Panc1 (cell line): ENCODE measurements at regions not wholly inside any gene's neighbourhood (a gene's known extent, or its start where the extent isn't known, plus 50 kb on each side); places are given as distances from the start of the nearest gene placed in this dataset.

Experiments
- ATAC-seq: fragments of 200-7000 bp; cut with Tn5 transposase; 2 replicates; pipeline ENCODE4 v1.9.1; 2020; ENCODE audit warnings: mild to moderate bottlenecking, moderate library complexity
- BruUV-seq: library from RNA; stranded (reverse); fragments of 400-500 nt; replicated peaks from 2 replicates; lab custom pipeline; 2021; lab: Mats Ljungman, UMichigan
- CTCF ChIA-PET: fragments of 300-600 bp; sonication (Branson Sonifier 250); formaldehyde crosslinking; loops from one replicate; lab custom pipeline; 2022; ENCODE audit warnings: antibody characterized with exemption; lab: Charles Lee
- POLR2A ChIA-PET: fragments of 300-600 bp; sonication (Branson Sonifier 250); formaldehyde crosslinking; loops from one replicate; lab custom pipeline; 2022; ENCODE audit warnings: antibody characterized with exemption; lab: Charles Lee
- DNase-seq: peaks from one replicate; pipeline ENCODE4 v3.0.0-alpha.2; 2010; ENCODE audit warnings: low read depth, low spot score
- H3K27ac ChIP-seq: 2 replicates; pipeline ENCODE4 v1.5.1; 2011; ENCODE audit warnings: mild to moderate bottlenecking, low read length, inconsistent platforms
- H3K27me3 ChIP-seq: fragments of 200-500 bp; sonication (Bioruptor generic); 2 replicates; pipeline ENCODE4 v1.6.0; 2014; ENCODE audit warnings: low read length, inconsistent platforms; ENCODE audit not compliant: control insufficient read depth, insufficient read depth
- H3K36me3 ChIP-seq: fragments of 200-500 bp; sonication (Bioruptor generic); 2 replicates; pipeline ENCODE4 v1.5.1; 2014; ENCODE audit warnings: inconsistent platforms, mild to moderate bottlenecking, low read length, moderate library complexity; ENCODE audit not compliant: control insufficient read depth, insufficient read depth
- H3K4me1 ChIP-seq: 2 replicates; pipeline ENCODE4 v1.5.1; 2011; ENCODE audit warnings: inconsistent platforms, mild to moderate bottlenecking, low read length, moderate library complexity; ENCODE audit not compliant: control insufficient read depth, insufficient read depth
- H3K4me3 ChIP-seq, 2 experiments: 2 replicates each; pipeline ENCODE4 v1.5.1; 2011 to 2012; ENCODE audit warnings: low read depth in 2 of 2, low read length in 2 of 2, mild to moderate bottlenecking in 2 of 2, inconsistent platforms in 1 of 2, moderate library complexity in 1 of 2
- H3K9me3 ChIP-seq: fragments of 200-500 bp; sonication (Bioruptor generic); 2 replicates; pipeline ENCODE4 v1.5.1; 2014; ENCODE audit warnings: low read depth, mild to moderate bottlenecking, inconsistent platforms, low read length, moderate library complexity; ENCODE audit not compliant: control insufficient read depth, insufficient read depth
- POLR2AphosphoS5 ChIP-seq: IDR thresholded peaks from 2 replicates; pipeline ENCODE4 v1.6.1; 2012; ENCODE audit warnings: mild to moderate bottlenecking, low read depth, low read length, moderate library complexity
- SIN3A ChIP-seq: IDR thresholded peaks from 2 replicates; pipeline ENCODE4 v1.6.1; 2012; ENCODE audit warnings: low read depth, mild to moderate bottlenecking, low read length, moderate library complexity, borderline replicate concordance; ENCODE audit not compliant: insufficient read depth
- TCF7L2 ChIP-seq: IDR thresholded peaks from 2 replicates; pipeline ENCODE4 v1.6.1; 2011; ENCODE audit warnings: mild to moderate bottlenecking, low read depth, low read length, inconsistent platforms
- in situ Hi-C: cut with HindIII; loops from 2 replicates; pipeline ENCODE4 v1.10.0; 2016; ENCODE audit warnings: low sequenced_read_pairs, low pct_unique_long_range_greater_than_20kb
- intact Hi-C: fragments of 100-400 bp; cut with micrococcal nuclease; formaldehyde crosslinking; loops from one replicate; pipeline ENCODE4 v1.10.0; 2022; ENCODE audit not compliant: unreplicated experiment
- TF ChIP-seq, protein P1 (sequence below): fragments of 450-650 bp; IDR thresholded peaks from 2 replicates; pipeline ENCODE4 v1.5.1; 2017; ENCODE audit warnings: mild to moderate bottlenecking
- TF ChIP-seq, protein P2 (sequence below), 2 experiments: IDR thresholded peaks; 2 replicates each; pipeline ENCODE4 v1.6.1; 2011 to 2012; ENCODE audit warnings: low read depth in 2 of 2, control low read depth in 1 of 2, low read length in 1 of 2, mild to moderate bottlenecking in 1 of 2, moderate library complexity in 1 of 2; ENCODE audit not compliant: insufficient read depth in 1 of 2

GRCh38 chr1:194322751-194323150 is 1136.3 kb upstream of the B3GALT2 start:
- ATAC-seq (no peak), DNase-seq (no peak)
- in situ Hi-C loops, result no loop called here
- CTCF ChIA-PET, result no interaction called here
- TF ChIP-seq TCF7L2 (no peak), SIN3A (no peak), POLR2AphosphoS5 (no peak)
- TF ChIP-seq, protein P1, sequence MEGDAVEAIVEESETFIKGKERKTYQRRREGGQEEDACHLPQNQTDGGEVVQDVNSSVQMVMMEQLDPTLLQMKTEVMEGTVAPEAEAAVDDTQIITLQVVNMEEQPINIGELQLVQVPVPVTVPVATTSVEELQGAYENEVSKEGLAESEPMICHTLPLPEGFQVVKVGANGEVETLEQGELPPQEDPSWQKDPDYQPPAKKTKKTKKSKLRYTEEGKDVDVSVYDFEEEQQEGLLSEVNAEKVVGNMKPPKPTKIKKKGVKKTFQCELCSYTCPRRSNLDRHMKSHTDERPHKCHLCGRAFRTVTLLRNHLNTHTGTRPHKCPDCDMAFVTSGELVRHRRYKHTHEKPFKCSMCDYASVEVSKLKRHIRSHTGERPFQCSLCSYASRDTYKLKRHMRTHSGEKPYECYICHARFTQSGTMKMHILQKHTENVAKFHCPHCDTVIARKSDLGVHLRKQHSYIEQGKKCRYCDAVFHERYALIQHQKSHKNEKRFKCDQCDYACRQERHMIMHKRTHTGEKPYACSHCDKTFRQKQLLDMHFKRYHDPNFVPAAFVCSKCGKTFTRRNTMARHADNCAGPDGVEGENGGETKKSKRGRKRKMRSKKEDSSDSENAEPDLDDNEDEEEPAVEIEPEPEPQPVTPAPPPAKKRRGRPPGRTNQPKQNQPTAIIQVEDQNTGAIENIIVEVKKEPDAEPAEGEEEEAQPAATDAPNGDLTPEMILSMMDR, result no peak
- TF ChIP-seq, protein P2, sequence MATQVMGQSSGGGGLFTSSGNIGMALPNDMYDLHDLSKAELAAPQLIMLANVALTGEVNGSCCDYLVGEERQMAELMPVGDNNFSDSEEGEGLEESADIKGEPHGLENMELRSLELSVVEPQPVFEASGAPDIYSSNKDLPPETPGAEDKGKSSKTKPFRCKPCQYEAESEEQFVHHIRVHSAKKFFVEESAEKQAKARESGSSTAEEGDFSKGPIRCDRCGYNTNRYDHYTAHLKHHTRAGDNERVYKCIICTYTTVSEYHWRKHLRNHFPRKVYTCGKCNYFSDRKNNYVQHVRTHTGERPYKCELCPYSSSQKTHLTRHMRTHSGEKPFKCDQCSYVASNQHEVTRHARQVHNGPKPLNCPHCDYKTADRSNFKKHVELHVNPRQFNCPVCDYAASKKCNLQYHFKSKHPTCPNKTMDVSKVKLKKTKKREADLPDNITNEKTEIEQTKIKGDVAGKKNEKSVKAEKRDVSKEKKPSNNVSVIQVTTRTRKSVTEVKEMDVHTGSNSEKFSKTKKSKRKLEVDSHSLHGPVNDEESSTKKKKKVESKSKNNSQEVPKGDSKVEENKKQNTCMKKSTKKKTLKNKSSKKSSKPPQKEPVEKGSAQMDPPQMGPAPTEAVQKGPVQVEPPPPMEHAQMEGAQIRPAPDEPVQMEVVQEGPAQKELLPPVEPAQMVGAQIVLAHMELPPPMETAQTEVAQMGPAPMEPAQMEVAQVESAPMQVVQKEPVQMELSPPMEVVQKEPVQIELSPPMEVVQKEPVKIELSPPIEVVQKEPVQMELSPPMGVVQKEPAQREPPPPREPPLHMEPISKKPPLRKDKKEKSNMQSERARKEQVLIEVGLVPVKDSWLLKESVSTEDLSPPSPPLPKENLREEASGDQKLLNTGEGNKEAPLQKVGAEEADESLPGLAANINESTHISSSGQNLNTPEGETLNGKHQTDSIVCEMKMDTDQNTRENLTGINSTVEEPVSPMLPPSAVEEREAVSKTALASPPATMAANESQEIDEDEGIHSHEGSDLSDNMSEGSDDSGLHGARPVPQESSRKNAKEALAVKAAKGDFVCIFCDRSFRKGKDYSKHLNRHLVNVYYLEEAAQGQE (IDR thresholded peaks at IDR 0.05; ENCODE audit: insufficient read depth in 1 of 2, low read depth in 2 of 2, low read length in 1 of 2), result no peak
- H3K36me3 ChIP-seq, result no peaks in the 10 kb centered on the region
- no TSS peak for BruUV-seq
- no peaks in the 10 kb centered on the region for H3K9me3 ChIP-seq
- H3K27me3 ChIP-seq, result no peaks in the 10 kb centered on the region
- no peak overlapping the region for H3K4me3 ChIP-seq
- intact Hi-C loops, result no loop called here
- H3K4me1 ChIP-seq, result no peaks in the 10 kb centered on the region
- no peak overlapping the region for H3K27ac ChIP-seq
- POLR2A ChIA-PET, result no interaction called here

- Histone ChIP-seq H3K9me3 (no peaks in the 10 kb centered on the region), H3K4me3 (no peak overlapping the region), H3K4me1 (no peaks in the 10 kb centered on the region), H3K27me3 (no peaks in the 10 kb centered on the region), H3K36me3 (no peaks in the 10 kb centered on the region), H3K27ac (no peak overlapping the region)
- DNase-seq (no peak), ATAC-seq (no peak)
- in situ Hi-C loops, result no loop called here
- POLR2A ChIA-PET, result no interaction called here
- CTCF ChIA-PET, result no interaction called here
- no TSS peak for BruUV-seq
- intact Hi-C loops, result no loop called here
- TF ChIP-seq SIN3A, result no peak
- TF ChIP-seq POLR2AphosphoS5, result no peak
- TF ChIP-seq, protein P2 (IDR thresholded peaks at IDR 0.05; ENCODE audit: insufficient read depth in 1 of 2, low read depth in 2 of 2, low read length in 1 of 2), result no peak
- TF ChIP-seq, protein P1, result no peak
- no peak for TF ChIP-seq TCF7L2
Measured at GRCh38 chr1:194318790-194319280, 1132.4 kb upstream of the B3GALT2 start.
